ENCODE measurements at regions not wholly inside any gene's neighbourhood (a gene's known extent, or its start where the extent isn't known, plus 50 kb on each side); places are given as distances from the start of the nearest gene placed in this dataset.

DNA sequence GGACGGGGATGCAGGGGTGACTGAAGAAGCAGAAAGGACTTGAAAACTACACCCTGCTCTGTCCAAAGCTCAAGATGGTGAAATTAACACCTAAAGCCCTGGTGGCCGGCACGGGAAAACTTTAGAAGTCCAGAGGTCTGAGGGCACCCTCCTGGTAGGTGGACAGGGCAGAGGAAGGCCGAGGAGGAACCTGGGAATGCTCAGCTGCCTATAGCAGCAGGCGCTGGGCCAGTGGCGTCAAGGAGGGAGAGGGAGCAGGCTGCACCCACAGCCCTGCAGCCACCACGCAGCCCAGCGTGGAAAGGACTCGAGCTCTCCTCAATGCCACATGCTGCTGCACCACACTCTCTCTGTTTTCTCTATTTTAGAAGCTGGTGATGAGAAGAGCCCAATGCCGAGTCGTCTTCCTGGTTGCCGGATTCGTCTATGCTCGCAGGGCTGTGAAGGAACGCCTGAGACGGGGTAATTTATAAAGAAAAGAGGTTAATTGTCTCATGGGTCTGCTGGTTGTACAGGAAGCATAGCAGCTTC lies 248.3 kb upstream of the AFDN start:
- peaks cover 11% of the 10 kb centered on the region for H3K27me3 Mint-ChIP-seq (ENCODE audit: low read depth)
- no peaks in the 10 kb centered on the region for H3K36me3 Mint-ChIP-seq (ENCODE audit: low read depth)
- peaks cover 10% of the 10 kb centered on the region for H3K9me3 Mint-ChIP-seq (ENCODE audit: low read depth)
- no peak overlapping the region for H3K27ac Mint-ChIP-seq (ENCODE audit: unreplicated experiment)
- no peak overlapping the region for H3K4me3 Mint-ChIP-seq (ENCODE audit: unreplicated experiment)
- H3K4me1 Mint-ChIP-seq (ENCODE audit: low read depth): peaks cover 43% of the 10 kb centered on the region
- no peak for DNase-seq (ENCODE audit: low spot score)
- TF ChIP-seq, protein P1, sequence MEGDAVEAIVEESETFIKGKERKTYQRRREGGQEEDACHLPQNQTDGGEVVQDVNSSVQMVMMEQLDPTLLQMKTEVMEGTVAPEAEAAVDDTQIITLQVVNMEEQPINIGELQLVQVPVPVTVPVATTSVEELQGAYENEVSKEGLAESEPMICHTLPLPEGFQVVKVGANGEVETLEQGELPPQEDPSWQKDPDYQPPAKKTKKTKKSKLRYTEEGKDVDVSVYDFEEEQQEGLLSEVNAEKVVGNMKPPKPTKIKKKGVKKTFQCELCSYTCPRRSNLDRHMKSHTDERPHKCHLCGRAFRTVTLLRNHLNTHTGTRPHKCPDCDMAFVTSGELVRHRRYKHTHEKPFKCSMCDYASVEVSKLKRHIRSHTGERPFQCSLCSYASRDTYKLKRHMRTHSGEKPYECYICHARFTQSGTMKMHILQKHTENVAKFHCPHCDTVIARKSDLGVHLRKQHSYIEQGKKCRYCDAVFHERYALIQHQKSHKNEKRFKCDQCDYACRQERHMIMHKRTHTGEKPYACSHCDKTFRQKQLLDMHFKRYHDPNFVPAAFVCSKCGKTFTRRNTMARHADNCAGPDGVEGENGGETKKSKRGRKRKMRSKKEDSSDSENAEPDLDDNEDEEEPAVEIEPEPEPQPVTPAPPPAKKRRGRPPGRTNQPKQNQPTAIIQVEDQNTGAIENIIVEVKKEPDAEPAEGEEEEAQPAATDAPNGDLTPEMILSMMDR (IDR thresholded peaks at IDR 0.05): no peak

DNA sequence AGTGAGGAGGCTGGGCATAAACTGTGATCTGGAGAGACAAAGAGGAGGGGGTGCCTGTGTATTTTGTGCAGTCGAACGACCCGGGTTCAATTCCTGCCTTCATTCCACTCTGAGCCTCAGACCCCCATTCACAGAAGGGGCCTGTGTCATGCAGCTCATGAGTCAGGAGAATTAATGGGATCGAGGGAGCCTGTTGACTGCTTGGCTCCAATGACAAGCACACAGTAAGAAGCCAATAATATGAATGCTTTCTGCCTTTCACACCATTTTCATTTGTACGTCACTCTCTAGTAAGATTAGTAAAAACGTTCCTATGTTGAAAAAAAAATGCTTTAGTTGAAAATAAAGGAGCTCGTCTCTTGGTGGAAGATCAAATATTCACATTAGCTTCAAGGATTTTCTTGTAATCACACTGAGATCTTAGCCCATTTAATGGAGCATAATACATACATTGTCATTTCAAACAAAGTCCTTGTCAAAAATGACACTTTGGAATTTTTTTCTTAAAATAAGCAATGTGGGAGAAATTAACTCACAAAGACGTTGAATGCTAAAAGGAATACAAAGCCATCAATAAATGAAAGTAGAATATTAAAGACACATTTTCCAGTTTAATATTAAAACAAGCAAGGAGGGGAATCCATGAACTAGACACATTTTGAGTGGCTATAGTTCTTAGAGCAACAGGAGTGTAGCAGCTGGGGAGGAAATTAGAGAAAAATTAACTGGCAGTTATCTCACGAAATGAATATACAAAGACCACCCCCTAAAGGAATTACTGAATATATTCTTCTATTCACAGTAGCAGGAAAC lies 246.7 kb upstream of the AFDN start:
- Mint-ChIP-seq H3K36me3 (ENCODE audit: low read depth) (no peaks in the 10 kb centered on the region), H3K27me3 (ENCODE audit: low read depth) (peaks cover 11% of the 10 kb centered on the region), H3K4me1 (ENCODE audit: low read depth) (peaks cover 28% of the 10 kb centered on the region), H3K4me3 (ENCODE audit: unreplicated experiment) (no peak overlapping the region), H3K27ac (ENCODE audit: unreplicated experiment) (no peak overlapping the region), H3K9me3 (ENCODE audit: low read depth) (peaks cover 16% of the 10 kb centered on the region)
- TF ChIP-seq, protein P1 (IDR thresholded peaks at IDR 0.05): peak; percentile 44
- no peak for DNase-seq (ENCODE audit: low spot score)

DNA sequence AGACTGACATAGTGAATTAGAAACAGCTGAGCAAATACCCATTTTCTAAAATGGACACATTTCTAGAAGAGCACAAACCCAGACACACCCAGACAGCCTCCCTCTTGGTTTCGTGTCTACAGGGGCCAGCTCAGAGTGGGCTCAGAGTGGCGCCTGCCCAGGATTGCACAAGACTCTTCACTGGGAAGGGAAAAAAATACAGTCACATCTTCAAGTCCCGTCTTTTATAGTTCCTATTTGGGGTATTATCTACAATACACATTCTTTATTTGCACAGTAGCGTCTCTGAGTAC lies 246.1 kb upstream of the AFDN start:
- no peak overlapping the region for H3K4me3 Mint-ChIP-seq (ENCODE audit: unreplicated experiment)
- H3K4me1 Mint-ChIP-seq (ENCODE audit: low read depth): peaks cover 27% of the 10 kb centered on the region
- H3K9me3 Mint-ChIP-seq (ENCODE audit: low read depth): peaks cover 21% of the 10 kb centered on the region
- H3K36me3 Mint-ChIP-seq (ENCODE audit: low read depth): peaks cover 5% of the 10 kb centered on the region
- TF ChIP-seq, protein P1 (IDR thresholded peaks at IDR 0.05): no peak
- H3K27me3 Mint-ChIP-seq (ENCODE audit: low read depth): peaks cover 11% of the 10 kb centered on the region
- no peak for DNase-seq (ENCODE audit: low spot score)
- no peak overlapping the region for H3K27ac Mint-ChIP-seq (ENCODE audit: unreplicated experiment)

DNA sequence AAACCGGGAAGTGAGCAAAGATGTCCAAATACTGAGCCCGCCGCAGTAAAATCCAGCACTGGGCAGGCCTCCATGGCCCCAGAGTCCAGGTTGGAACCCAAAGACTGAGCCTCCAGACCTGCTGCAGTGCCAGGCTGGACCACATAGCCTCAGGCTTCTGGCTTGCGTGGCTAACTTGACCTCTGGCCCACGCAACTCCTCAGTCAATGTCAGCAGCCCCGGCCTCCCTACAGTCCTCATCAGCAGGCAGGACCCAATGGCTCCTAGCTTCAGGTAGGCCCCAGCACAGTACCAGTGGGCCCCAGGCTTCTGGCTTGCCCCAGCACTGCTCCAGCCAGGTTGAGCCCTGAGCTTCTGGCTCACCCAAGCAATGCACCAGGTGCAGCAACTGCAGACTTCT lies 245.1 kb upstream of the AFDN start:
- H3K9me3 Mint-ChIP-seq (ENCODE audit: low read depth): peaks cover 28% of the 10 kb centered on the region
- TF ChIP-seq, protein P1 (IDR thresholded peaks at IDR 0.05): no peak
- peaks cover 5% of the 10 kb centered on the region for H3K36me3 Mint-ChIP-seq (ENCODE audit: low read depth)
- no peak overlapping the region for H3K27ac Mint-ChIP-seq (ENCODE audit: unreplicated experiment)
- H3K4me3 Mint-ChIP-seq (ENCODE audit: unreplicated experiment): no peak overlapping the region
- peaks cover 24% of the 10 kb centered on the region for H3K4me1 Mint-ChIP-seq (ENCODE audit: low read depth)
- peaks cover 9% of the 10 kb centered on the region for H3K27me3 Mint-ChIP-seq (ENCODE audit: low read depth)
- DNase-seq (ENCODE audit: low spot score): no peak

DNA sequence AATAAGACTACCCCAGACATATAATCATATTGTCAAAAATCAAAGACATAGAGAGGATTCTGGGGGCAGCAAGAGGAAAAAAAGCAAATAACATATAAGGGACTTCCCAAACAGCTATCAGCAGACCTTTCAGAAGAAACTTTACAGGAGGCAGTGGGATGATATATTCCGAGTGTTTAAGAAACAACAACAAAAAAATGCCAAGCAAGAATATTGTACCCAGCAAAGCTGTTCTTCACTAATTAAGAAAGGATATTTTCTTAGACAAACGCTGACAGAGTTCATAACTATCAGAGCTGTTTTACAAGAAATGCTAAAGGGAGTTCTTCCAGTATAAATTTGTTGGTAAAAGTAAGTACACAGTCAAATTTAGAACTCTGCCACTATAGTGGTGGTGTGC lies 243.3 kb upstream of the AFDN start:
- peaks cover 5% of the 10 kb centered on the region for H3K36me3 Mint-ChIP-seq (ENCODE audit: low read depth)
- no peak for DNase-seq (ENCODE audit: low spot score)
- H3K4me1 Mint-ChIP-seq (ENCODE audit: low read depth): peaks cover 27% of the 10 kb centered on the region
- no peak overlapping the region for H3K4me3 Mint-ChIP-seq (ENCODE audit: unreplicated experiment)
- TF ChIP-seq, protein P1 (IDR thresholded peaks at IDR 0.05): no peak
- H3K9me3 Mint-ChIP-seq (ENCODE audit: low read depth): peaks cover 32% of the 10 kb centered on the region
- H3K27ac Mint-ChIP-seq (ENCODE audit: unreplicated experiment): no peak overlapping the region
- H3K27me3 Mint-ChIP-seq (ENCODE audit: low read depth): no peaks in the 10 kb centered on the region

Measured in chondrocyte (in vitro differentiated cells).